Bronchial epithelial cell (primary cell): ENCODE measurements at regions not wholly inside any gene's neighbourhood (a gene's known extent, or its start where the extent isn't known, plus 50 kb on each side); places are given as distances from the start of the nearest gene placed in this dataset.

ENCODE experiments used
- DNase-seq: peaks from one replicate; pipeline ENCODE4 v3.0.0-alpha.2; 2010; ENCODE audit warnings: low read depth
- FAIRE-seq: peaks from 2 replicates; lab custom pipeline; 2011; peaks lifted over from hg19 to GRCh38; lab: Jason Lieb, UNC
- H3K27me3 ChIP-seq: 2 replicates; pipeline ENCODE4 v1.5.1; 2011; ENCODE audit warnings: low read length; ENCODE audit not compliant: control insufficient read depth, insufficient read depth
- H3K36me3 ChIP-seq: 2 replicates; pipeline ENCODE4 v1.5.1; 2011; ENCODE audit warnings: low read length; ENCODE audit not compliant: control insufficient read depth, insufficient read depth
- H3K4me3 ChIP-seq: 2 replicates; pipeline ENCODE4 v1.5.1; 2011; ENCODE audit warnings: mild to moderate bottlenecking, low read depth, low read length, control low read depth
- TF ChIP-seq, protein P1 (sequence below): IDR thresholded peaks from 2 replicates; pipeline ENCODE4 v1.5.1; 2011; ENCODE audit warnings: mild to moderate bottlenecking, moderate library complexity, low read length, control low read depth, inconsistent platforms; ENCODE audit not compliant: insufficient read depth, severe bottlenecking

DNA sequence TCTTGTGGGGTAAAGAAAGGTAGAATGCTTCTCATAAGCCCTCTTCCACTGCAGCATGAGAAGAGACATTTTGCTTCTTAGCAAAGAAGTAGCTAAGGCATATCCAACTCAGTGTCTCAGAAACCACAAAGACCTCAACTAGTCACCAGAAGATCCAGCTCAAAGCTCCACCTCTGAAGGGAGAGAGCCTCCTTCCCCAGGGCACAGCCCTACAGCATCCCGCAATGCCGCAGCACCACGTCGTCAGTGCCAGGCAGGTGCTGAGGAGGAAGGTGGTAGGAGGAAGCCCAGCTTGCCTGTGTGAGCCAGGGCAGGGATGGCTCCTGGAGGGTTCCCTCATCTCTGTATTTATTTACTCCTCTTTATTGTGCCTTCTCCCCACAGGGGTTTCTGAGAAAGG lies 385.6 kb upstream of the NPVF start:
- Histone ChIP-seq H3K36me3 (no peaks in the 10 kb centered on the region), H3K27me3 (no peaks in the 10 kb centered on the region), H3K4me3 (no peak overlapping the region)
- DNase-seq (no peak), FAIRE-seq (peak; percentile 64)
- TF ChIP-seq, protein P1, sequence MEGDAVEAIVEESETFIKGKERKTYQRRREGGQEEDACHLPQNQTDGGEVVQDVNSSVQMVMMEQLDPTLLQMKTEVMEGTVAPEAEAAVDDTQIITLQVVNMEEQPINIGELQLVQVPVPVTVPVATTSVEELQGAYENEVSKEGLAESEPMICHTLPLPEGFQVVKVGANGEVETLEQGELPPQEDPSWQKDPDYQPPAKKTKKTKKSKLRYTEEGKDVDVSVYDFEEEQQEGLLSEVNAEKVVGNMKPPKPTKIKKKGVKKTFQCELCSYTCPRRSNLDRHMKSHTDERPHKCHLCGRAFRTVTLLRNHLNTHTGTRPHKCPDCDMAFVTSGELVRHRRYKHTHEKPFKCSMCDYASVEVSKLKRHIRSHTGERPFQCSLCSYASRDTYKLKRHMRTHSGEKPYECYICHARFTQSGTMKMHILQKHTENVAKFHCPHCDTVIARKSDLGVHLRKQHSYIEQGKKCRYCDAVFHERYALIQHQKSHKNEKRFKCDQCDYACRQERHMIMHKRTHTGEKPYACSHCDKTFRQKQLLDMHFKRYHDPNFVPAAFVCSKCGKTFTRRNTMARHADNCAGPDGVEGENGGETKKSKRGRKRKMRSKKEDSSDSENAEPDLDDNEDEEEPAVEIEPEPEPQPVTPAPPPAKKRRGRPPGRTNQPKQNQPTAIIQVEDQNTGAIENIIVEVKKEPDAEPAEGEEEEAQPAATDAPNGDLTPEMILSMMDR: no peak

- Histone ChIP-seq H3K27me3 (no peaks in the 10 kb centered on the region), H3K4me3 (no peak overlapping the region), H3K36me3 (no peaks in the 10 kb centered on the region)
- TF ChIP-seq, protein P1: no peak
- FAIRE-seq: no peak
- DNase-seq: no peak
These were observed 386.1 kb upstream of the NPVF start for GRCh38 chr7:25614415-25614814.

DNA sequence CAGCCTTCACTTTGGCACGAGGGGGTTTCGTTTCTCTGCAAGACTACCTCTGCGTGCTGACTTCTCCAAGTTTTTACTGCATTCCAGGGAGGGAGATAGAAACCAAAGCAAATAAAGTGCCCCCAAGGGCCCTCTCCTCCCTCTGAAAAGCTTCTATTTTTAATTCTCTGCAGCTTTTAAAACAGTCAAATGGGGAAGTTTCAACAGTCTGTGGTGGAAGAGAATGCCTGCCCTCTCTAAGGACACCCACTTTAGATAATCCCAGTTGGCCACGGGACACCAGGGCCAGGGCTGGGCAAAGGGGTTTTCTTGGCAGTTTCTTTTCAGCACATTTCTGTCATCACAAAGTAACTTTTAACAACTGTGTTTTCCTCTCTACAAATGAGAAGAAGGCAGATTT lies 386.7 kb upstream of the NPVF start:
- H3K27me3 ChIP-seq: no peaks in the 10 kb centered on the region
- FAIRE-seq (no peak), DNase-seq (no peak)
- no peaks in the 10 kb centered on the region for H3K36me3 ChIP-seq
- H3K4me3 ChIP-seq: no peak overlapping the region
- TF ChIP-seq, protein P1: no peak

- H3K36me3 ChIP-seq: no peaks in the 10 kb centered on the region
- H3K27me3 ChIP-seq: no peaks in the 10 kb centered on the region
- DNase-seq (no peak), FAIRE-seq (no peak)
- TF ChIP-seq, protein P1: no peak
- no peak overlapping the region for H3K4me3 ChIP-seq
These were observed 387.3 kb upstream of the NPVF start for GRCh38 chr7:25615593-25615992.

DNA sequence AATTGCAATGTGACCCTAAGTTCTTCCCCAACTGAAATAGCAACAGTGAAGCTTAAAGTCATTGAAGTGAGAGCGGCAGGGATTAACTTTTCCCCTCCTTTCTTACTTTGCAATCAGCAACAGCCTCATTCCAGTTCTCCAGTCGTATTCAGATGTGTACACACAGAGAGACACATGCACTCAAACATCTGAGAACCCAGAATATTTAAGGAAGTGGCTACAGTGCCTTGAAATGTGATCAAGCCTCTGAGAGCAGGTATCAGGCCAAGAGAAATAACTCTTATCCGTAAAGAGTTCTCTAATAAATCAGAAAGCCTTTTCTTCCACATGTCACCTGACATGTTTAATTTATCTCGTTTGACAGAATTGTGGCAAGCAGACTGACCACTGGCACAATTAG lies 388.9 kb upstream of the NPVF start:
- DNase-seq (no peak), FAIRE-seq (no peak)
- Histone ChIP-seq H3K27me3 (no peaks in the 10 kb centered on the region), H3K36me3 (no peaks in the 10 kb centered on the region), H3K4me3 (no peak overlapping the region)
- TF ChIP-seq, protein P1: no peak

GRCh38 chr7:25617673-25618072 lies 389.4 kb upstream of the NPVF start:
- no peak for FAIRE-seq
- Histone ChIP-seq H3K36me3 (no peaks in the 10 kb centered on the region), H3K4me3 (no peak overlapping the region), H3K27me3 (no peaks in the 10 kb centered on the region)
- DNase-seq: no peak
- TF ChIP-seq, protein P1: no peak
